AG04450 (cell line): ENCODE measurements at regions not wholly inside any gene's neighbourhood (a gene's known extent, or its start where the extent isn't known, plus 50 kb on each side); places are given as distances from the start of the nearest gene placed in this dataset.
A peak's percentile ranks its signal among the peaks of the same experiment; 100 is the strongest.
"Not testable (repeated sequence)": the region's sequence is repeated elsewhere in the genome, so short reads cannot be mapped to it uniquely, and the experiment has no call there.

Source experiments
- CTCF ChIA-PET: fragments of 300-600, 350-600 bp; formaldehyde crosslinking; extraction: SDS; loops from one replicate; lab custom pipeline; 2022; ENCODE audit warnings: antibody characterized with exemption, inconsistent platforms; lab: Charles Lee
- POLR2A ChIA-PET: fragments of 350-600 bp; formaldehyde crosslinking; extraction: SDS; loops from one replicate; lab custom pipeline; 2021; ENCODE audit warnings: antibody characterized with exemption, inconsistent platforms; lab: Yijun Ruan, JAX
- DNase-seq: peaks from one replicate; pipeline ENCODE4 v3.0.0-alpha.2; 2011; ENCODE audit warnings: low read depth, low spot score
- H3K27ac ChIP-seq: one replicate; pipeline ENCODE4 v1.5.1; 2012; ENCODE audit warnings: low read depth, low read length, control low read depth
- H3K27me3 ChIP-seq: one replicate; pipeline ENCODE4 v1.6.0; 2012; ENCODE audit warnings: low read length; ENCODE audit not compliant: control insufficient read depth, insufficient read depth
- H3K4me3 ChIP-seq: 2 replicates; pipeline ENCODE4 v1.5.1; 2011; ENCODE audit warnings: mild to moderate bottlenecking, low read depth, low read length, control low read depth
- H3K9me3 ChIP-seq: 2 replicates; pipeline ENCODE4 v1.5.1; 2012; ENCODE audit warnings: low read length; ENCODE audit not compliant: control insufficient read depth, insufficient read depth
- CTCF ChIP-seq: IDR thresholded peaks from 2 replicates; pipeline ENCODE4 v1.5.1; 2011; ENCODE audit warnings: low read depth, low read length, control low read depth, inconsistent platforms

- ChIA-PET CTCF (no interaction called here), POLR2A (no interaction called here)
- Histone ChIP-seq H3K27me3 (no peaks in the 10 kb centered on the region), H3K4me3 (no peak overlapping the region), H3K27ac (no peak overlapping the region), H3K9me3 (no peaks in the 10 kb centered on the region; the same call in 1 of the 2 replicates)
- TF ChIP-seq CTCF: no peak
- DNase-seq: no peak
Measured at GRCh38 chr3:125715651-125716050, 120.4 kb upstream of the OSBPL11 start.

- DNase-seq, H3K9me3 ChIP-seq, H3K27ac ChIP-seq, H3K27me3 ChIP-seq, CTCF ChIA-PET, POLR2A ChIA-PET, H3K4me3 ChIP-seq: not testable (repeated sequence)
Measured at GRCh38 chr3:125732151-125732550, 136.9 kb upstream of the OSBPL11 start.

GRCh38 chr3:125741991-125742718, 146.9 kb upstream of the OSBPL11 start:
- POLR2A ChIA-PET, H3K27me3 ChIP-seq, H3K4me3 ChIP-seq, H3K9me3 ChIP-seq, CTCF ChIA-PET, H3K27ac ChIP-seq, DNase-seq: not testable (repeated sequence)

GRCh38 chr3:125742845-125743244, 147.5 kb upstream of the OSBPL11 start:
- H3K9me3 ChIP-seq, POLR2A ChIA-PET, DNase-seq, H3K27me3 ChIP-seq, H3K27ac ChIP-seq, H3K4me3 ChIP-seq, CTCF ChIA-PET: not testable (repeated sequence)

GRCh38 chr3:125757050-125757449, 161.8 kb upstream of the OSBPL11 start:
- DNase-seq, H3K4me3 ChIP-seq, CTCF ChIA-PET, H3K27ac ChIP-seq, H3K9me3 ChIP-seq, H3K27me3 ChIP-seq, POLR2A ChIA-PET: not testable (repeated sequence)

GRCh38 chr3:125758641-125759130, 163.4 kb upstream of the OSBPL11 start:
- H3K27me3 ChIP-seq, H3K9me3 ChIP-seq, POLR2A ChIA-PET, DNase-seq, CTCF ChIA-PET, H3K27ac ChIP-seq, H3K4me3 ChIP-seq: not testable (repeated sequence)

- DNase-seq, H3K27ac ChIP-seq, CTCF ChIA-PET, H3K4me3 ChIP-seq, POLR2A ChIA-PET, H3K27me3 ChIP-seq, H3K9me3 ChIP-seq: not testable (repeated sequence)
Measured at GRCh38 chr3:125762601-125763000, 167.3 kb upstream of the OSBPL11 start.

- H3K27me3 ChIP-seq, POLR2A ChIA-PET, H3K9me3 ChIP-seq, DNase-seq, H3K27ac ChIP-seq: not testable (repeated sequence)
- H3K4me3 ChIP-seq: peak overlapping the region; percentile 50
- CTCF ChIA-PET: interaction anchor here (0.6 to 1.4 kb wide), 4 partner anchors 122 to 372 kb away, joined by 3 read pairs; no protein-coding TSS in a partner anchor
- TF ChIP-seq CTCF: peak; percentile 49
Measured at GRCh38 chr3:125766285-125766826, 171.1 kb upstream of the OSBPL11 start.

- H3K9me3 ChIP-seq, H3K4me3 ChIP-seq, POLR2A ChIA-PET, DNase-seq, H3K27me3 ChIP-seq, H3K27ac ChIP-seq: not testable (repeated sequence)
- CTCF ChIA-PET: interaction anchor here (0.6 to 1.4 kb wide), 4 partner anchors 123 to 372 kb away, joined by 3 read pairs; no protein-coding TSS in a partner anchor
Measured at GRCh38 chr3:125766931-125767330, 171.6 kb upstream of the OSBPL11 start.
